GM18909 (cell line): ENCODE measurements at regions not wholly inside any gene's neighbourhood (a gene's known extent, or its start where the extent isn't known, plus 50 kb on each side); places are given as distances from the start of the nearest gene placed in this dataset.
"Not testable (repeated sequence)": the region's sequence is repeated elsewhere in the genome, so short reads cannot be mapped to it uniquely, and the experiment has no call there.

Experiments used
- ATAC-seq: cut with Tn5 transposase; IDR thresholded peaks from one replicate; pipeline ENCODE4 v1.9.1; 2021; ENCODE audit warnings: mild to moderate bottlenecking; ENCODE audit not compliant: unreplicated experiment, poor library complexity

- no peak for ATAC-seq
Observed at GRCh38 chr4:159979953-159980352, 877.1 kb downstream of the RAPGEF2 start.

DNA sequence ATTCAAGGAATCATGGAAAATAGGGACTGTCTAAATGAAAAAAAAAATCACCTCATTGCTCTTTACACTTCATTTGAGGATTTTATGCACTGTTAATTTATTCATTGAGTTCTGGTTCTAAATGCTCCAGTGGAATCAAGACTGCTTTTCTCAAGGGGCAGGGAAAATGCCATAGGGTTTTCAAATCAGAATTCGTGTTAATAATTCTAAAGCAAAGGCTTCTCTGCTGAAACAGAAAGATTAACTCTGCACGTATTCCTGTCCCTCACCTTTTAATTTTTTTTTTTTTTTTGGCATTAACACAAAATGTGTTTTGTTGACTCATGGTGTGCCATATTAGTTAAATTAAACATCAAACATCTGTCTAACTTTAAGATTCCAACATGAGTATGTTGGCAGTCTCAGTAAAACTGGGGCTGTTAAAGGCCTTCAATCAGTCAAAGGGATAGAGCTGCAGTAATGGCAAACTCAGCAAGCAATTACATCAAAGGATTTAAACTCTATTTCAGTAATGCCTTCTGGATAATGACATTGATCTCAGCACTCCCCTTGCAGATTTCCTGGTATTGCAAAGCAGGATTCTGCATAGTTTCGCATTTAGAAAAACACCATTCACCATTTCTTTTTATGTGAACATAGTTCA, 878.1 kb downstream of the RAPGEF2 start:
- ATAC-seq = no peak

GRCh38 chr4:159981469-159981856, 878.6 kb downstream of the RAPGEF2 start:
- no peak for ATAC-seq

- ATAC-seq = no peak
Observed at GRCh38 chr4:159983082-159983481, 880.2 kb downstream of the RAPGEF2 start.

DNA sequence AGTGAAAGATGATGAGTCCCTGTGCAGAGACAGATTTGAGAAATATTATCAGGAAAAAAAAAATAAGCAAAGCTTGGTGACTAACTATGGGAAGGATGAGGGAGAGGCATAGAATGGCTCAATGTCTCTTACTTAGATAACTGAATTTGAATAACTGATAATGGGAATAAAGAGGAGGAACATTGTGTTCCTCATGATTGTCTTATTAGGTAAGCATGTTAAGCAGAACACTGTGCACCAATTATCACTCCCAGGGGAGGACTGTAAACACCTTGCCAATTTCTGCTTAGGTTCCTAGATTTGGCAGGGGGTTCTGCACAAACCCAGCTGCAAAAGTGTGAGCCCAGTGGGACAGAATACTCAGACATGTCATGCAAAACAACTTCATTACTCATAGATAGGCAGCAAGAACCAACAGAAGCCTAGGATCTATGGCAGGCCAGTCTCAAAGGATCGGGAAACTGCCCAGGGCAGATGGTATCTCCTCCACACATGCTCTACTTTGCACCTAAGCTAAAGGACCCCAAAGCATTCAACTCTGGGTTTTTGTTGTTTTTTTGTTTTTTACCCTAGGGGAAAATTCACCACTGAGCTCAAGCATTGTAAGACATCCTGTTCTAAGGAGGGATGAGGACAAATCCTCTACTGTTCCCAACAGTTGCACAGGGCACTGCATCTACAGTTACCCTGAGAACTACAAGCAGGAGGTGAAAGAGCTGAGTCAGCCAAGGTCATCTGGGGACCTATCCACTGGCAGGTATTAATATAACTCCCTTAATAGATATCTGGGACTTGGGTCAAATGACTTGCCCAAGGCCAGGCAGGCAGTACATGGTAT, 907.0 kb downstream of the RAPGEF2 start:
- ATAC-seq = no peak

GRCh38 chr4:160019936-160020335, 917.1 kb downstream of the RAPGEF2 start:
- ATAC-seq = no peak

GRCh38 chr4:160020804-160021203, 917.9 kb downstream of the RAPGEF2 start:
- no peak for ATAC-seq

- no peak for ATAC-seq
Observed at GRCh38 chr4:160021870-160022269, 919.0 kb downstream of the RAPGEF2 start.

GRCh38 chr4:160026721-160027120, 923.8 kb downstream of the RAPGEF2 start:
- ATAC-seq = no peak

GRCh38 chr4:160034501-160034900, 931.6 kb downstream of the RAPGEF2 start:
- ATAC-seq = no peak

- ATAC-seq = no peak
Observed at GRCh38 chr4:160038615-160039014, 935.7 kb downstream of the RAPGEF2 start.

DNA sequence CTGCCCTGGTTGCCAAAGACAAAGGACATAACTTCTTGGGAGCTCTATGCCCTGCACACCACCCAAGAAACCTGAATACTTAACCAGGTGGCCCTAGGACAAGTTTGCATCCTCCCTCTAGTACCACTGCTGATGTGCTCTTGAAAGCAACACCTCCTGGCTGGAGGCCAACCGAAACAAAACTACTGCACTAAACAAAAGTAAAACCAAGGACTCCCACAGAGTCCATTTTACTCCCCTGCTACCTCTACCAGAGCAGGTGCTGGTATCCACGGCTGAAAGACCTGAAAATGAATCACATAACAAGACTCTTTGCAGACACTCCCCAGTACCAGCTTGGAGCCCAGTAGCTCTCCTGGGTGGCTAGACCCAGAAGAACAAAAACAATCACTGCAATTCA, 941.8 kb downstream of the RAPGEF2 start:
- ATAC-seq = no peak

- ATAC-seq = no peak
Observed at GRCh38 chr4:160082432-160083207, 979.7 kb downstream of the RAPGEF2 start.

- no peak for ATAC-seq
Observed at GRCh38 chr4:160091631-160092030, 988.8 kb downstream of the RAPGEF2 start.

GRCh38 chr4:160100316-160100715, 997.4 kb downstream of the RAPGEF2 start:
- ATAC-seq = no peak

GRCh38 chr4:160110891-160111290, 1008.0 kb downstream of the RAPGEF2 start:
- no peak for ATAC-seq

- ATAC-seq = no peak
Observed at GRCh38 chr4:160117686-160118085, 1014.8 kb downstream of the RAPGEF2 start.

- ATAC-seq = not testable (repeated sequence)
Observed at GRCh38 chr4:160125576-160126287, 1022.9 kb downstream of the RAPGEF2 start.

- no peak for ATAC-seq
Observed at GRCh38 chr4:160127211-160127610, 1024.3 kb downstream of the RAPGEF2 start.

DNA sequence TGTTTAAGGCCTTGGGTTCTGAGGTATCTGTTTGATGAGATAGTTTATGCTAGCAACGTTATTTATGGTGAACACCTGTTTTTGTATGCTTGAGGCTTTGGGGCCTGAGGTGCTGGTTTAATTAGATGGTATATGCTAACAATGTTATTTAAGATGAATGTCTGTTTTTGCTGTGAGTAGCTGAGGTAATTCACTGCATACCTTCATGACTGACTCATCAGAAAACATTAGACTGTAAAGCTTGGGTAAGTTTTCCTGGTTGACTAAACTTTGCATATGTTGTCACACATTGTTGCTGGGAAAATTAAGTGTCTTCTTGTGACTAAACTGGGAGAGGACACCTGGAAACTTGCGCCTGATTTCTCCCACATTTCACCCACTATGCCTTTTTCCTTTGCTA, 1026.6 kb downstream of the RAPGEF2 start:
- no peak for ATAC-seq
